ENCODE measurements at regions not wholly inside any gene's neighbourhood (a gene's known extent, or its start where the extent isn't known, plus 50 kb on each side); places are given as distances from the start of the nearest gene placed in this dataset.

DNA sequence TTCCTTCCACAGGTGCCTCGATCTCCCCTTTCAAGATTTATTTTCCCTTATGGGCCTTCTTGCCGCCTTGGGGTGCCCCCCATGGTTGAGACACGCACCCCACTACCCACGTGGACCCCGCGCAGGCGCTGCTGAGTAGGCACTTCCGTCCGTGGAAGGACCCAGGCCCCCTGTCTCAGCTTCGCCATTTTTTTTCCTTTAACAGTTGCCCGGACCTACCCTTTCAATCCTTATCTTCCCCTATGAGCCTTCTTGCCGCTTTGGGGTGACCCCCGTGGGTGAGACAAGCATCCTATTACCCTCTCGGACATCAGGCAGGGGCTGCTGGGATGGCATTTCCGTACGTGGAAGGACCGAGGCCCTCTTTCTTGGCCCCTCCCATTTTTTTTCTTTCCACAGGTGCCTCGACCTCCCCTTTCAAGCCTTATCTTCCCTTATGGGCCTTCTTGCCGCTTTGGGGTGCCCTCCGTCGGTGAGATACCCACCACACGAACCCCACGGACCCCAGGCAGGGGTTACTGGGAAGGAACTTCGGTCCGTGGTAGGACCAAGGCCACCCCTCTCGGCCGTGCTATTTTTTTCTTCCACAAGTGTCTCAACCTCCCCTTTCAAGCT, 268.2 kb downstream of the ALG10 start:
- TF ChIP-seq YY1 (IDR thresholded peaks at IDR 0.05) (no peak), SP1 (IDR thresholded peaks at IDR 0.05) (no peak), RAD21 (IDR thresholded peaks at IDR 0.05) (no peak)
- TF ChIP-seq, protein P1, sequence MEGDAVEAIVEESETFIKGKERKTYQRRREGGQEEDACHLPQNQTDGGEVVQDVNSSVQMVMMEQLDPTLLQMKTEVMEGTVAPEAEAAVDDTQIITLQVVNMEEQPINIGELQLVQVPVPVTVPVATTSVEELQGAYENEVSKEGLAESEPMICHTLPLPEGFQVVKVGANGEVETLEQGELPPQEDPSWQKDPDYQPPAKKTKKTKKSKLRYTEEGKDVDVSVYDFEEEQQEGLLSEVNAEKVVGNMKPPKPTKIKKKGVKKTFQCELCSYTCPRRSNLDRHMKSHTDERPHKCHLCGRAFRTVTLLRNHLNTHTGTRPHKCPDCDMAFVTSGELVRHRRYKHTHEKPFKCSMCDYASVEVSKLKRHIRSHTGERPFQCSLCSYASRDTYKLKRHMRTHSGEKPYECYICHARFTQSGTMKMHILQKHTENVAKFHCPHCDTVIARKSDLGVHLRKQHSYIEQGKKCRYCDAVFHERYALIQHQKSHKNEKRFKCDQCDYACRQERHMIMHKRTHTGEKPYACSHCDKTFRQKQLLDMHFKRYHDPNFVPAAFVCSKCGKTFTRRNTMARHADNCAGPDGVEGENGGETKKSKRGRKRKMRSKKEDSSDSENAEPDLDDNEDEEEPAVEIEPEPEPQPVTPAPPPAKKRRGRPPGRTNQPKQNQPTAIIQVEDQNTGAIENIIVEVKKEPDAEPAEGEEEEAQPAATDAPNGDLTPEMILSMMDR (IDR thresholded peaks at IDR 0.05; ENCODE audit: low read depth, low read length, missing input control): no peak
- TF ChIP-seq, protein P2, sequence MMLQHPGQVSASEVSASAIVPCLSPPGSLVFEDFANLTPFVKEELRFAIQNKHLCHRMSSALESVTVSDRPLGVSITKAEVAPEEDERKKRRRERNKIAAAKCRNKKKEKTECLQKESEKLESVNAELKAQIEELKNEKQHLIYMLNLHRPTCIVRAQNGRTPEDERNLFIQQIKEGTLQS (IDR thresholded peaks at IDR 0.05): no peak
- TF ChIP-seq, protein P3, sequence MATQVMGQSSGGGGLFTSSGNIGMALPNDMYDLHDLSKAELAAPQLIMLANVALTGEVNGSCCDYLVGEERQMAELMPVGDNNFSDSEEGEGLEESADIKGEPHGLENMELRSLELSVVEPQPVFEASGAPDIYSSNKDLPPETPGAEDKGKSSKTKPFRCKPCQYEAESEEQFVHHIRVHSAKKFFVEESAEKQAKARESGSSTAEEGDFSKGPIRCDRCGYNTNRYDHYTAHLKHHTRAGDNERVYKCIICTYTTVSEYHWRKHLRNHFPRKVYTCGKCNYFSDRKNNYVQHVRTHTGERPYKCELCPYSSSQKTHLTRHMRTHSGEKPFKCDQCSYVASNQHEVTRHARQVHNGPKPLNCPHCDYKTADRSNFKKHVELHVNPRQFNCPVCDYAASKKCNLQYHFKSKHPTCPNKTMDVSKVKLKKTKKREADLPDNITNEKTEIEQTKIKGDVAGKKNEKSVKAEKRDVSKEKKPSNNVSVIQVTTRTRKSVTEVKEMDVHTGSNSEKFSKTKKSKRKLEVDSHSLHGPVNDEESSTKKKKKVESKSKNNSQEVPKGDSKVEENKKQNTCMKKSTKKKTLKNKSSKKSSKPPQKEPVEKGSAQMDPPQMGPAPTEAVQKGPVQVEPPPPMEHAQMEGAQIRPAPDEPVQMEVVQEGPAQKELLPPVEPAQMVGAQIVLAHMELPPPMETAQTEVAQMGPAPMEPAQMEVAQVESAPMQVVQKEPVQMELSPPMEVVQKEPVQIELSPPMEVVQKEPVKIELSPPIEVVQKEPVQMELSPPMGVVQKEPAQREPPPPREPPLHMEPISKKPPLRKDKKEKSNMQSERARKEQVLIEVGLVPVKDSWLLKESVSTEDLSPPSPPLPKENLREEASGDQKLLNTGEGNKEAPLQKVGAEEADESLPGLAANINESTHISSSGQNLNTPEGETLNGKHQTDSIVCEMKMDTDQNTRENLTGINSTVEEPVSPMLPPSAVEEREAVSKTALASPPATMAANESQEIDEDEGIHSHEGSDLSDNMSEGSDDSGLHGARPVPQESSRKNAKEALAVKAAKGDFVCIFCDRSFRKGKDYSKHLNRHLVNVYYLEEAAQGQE (IDR thresholded peaks at IDR 0.05): no peak
- TF ChIP-seq, protein P4, sequence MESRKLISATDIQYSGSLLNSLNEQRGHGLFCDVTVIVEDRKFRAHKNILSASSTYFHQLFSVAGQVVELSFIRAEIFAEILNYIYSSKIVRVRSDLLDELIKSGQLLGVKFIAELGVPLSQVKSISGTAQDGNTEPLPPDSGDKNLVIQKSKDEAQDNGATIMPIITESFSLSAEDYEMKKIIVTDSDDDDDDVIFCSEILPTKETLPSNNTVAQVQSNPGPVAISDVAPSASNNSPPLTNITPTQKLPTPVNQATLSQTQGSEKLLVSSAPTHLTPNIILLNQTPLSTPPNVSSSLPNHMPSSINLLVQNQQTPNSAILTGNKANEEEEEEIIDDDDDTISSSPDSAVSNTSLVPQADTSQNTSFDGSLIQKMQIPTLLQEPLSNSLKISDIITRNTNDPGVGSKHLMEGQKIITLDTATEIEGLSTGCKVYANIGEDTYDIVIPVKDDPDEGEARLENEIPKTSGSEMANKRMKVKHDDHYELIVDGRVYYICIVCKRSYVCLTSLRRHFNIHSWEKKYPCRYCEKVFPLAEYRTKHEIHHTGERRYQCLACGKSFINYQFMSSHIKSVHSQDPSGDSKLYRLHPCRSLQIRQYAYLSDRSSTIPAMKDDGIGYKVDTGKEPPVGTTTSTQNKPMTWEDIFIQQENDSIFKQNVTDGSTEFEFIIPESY (IDR thresholded peaks at IDR 0.05): no peak
